BLaER1 (cell line): ENCODE measurements at regions not wholly inside any gene's neighbourhood (a gene's known extent, or its start where the extent isn't known, plus 50 kb on each side); places are given as distances from the start of the nearest gene placed in this dataset.

Experiments used
- H3K27ac ChIP-seq: shearing (Covaris generic); formaldehyde crosslinking; 2 replicates; pipeline ENCODE4 v1.8.1; 2022
- H3K27me3 ChIP-seq: shearing (Covaris generic); formaldehyde crosslinking; 2 replicates; pipeline ENCODE4 v1.8.1; 2022
- H3K36me3 ChIP-seq: shearing (Covaris generic); formaldehyde crosslinking; 2 replicates; pipeline ENCODE4 v1.8.1; 2022
- H3K4me1 ChIP-seq: shearing (Covaris generic); formaldehyde crosslinking; 2 replicates; pipeline ENCODE4 v1.8.1; 2022
- H3K4me2 ChIP-seq: shearing (Covaris generic); formaldehyde crosslinking; 2 replicates; pipeline ENCODE4 v1.8.1; 2022
- H3K4me3 ChIP-seq: shearing (Covaris generic); formaldehyde crosslinking; 2 replicates; pipeline ENCODE4 v1.8.1; 2022
- H3K9ac ChIP-seq: shearing (Covaris generic); formaldehyde crosslinking; 2 replicates; pipeline ENCODE4 v1.8.1; 2022
- H3K9me3 ChIP-seq: shearing (Covaris generic); formaldehyde crosslinking; 2 replicates; pipeline ENCODE4 v1.8.1; 2022
- H4K20me1 ChIP-seq: shearing (Covaris generic); formaldehyde crosslinking; 2 replicates; pipeline ENCODE4 v1.8.1; 2022
- Cebpa-rat ChIP-seq: shearing (Covaris generic); IDR thresholded peaks from 2 replicates; pipeline ENCODE4 v1.8.1; 2022

- no peaks in the 10 kb centered on the region for H4K20me1 ChIP-seq
- peaks cover 10% of the 10 kb centered on the region for H3K9me3 ChIP-seq
- H3K9ac ChIP-seq = no peak overlapping the region
- H3K4me1 ChIP-seq = no peaks in the 10 kb centered on the region
- no peaks in the 10 kb centered on the region for H3K36me3 ChIP-seq
- H3K4me2 ChIP-seq = no peak overlapping the region
- no peaks in the 10 kb centered on the region for H3K27me3 ChIP-seq
- H3K27ac ChIP-seq = no peak overlapping the region
- no peak overlapping the region for H3K4me3 ChIP-seq
- no peak for TF ChIP-seq Cebpa-rat
These were observed 2348.4 kb downstream of the PCDH7 start for GRCh38 chr4:33068539-33068938.

- H3K4me3 ChIP-seq = no peak overlapping the region
- H3K9me3 ChIP-seq = peaks cover 10% of the 10 kb centered on the region
- TF ChIP-seq Cebpa-rat = no peak
- no peaks in the 10 kb centered on the region for H3K27me3 ChIP-seq
- no peaks in the 10 kb centered on the region for H3K36me3 ChIP-seq
- no peak overlapping the region for H3K4me2 ChIP-seq
- H3K4me1 ChIP-seq = no peaks in the 10 kb centered on the region
- no peaks in the 10 kb centered on the region for H4K20me1 ChIP-seq
- H3K27ac ChIP-seq = no peak overlapping the region
- no peak overlapping the region for H3K9ac ChIP-seq
These were observed 2351.4 kb downstream of the PCDH7 start for GRCh38 chr4:33071535-33071934.

- H3K27me3 ChIP-seq = no peaks in the 10 kb centered on the region
- H3K27ac ChIP-seq = no peak overlapping the region
- H3K4me3 ChIP-seq = no peak overlapping the region
- H3K36me3 ChIP-seq = no peaks in the 10 kb centered on the region
- no peaks in the 10 kb centered on the region for H4K20me1 ChIP-seq
- H3K4me1 ChIP-seq = no peaks in the 10 kb centered on the region
- no peak overlapping the region for H3K9ac ChIP-seq
- no peak for TF ChIP-seq Cebpa-rat
- no peak overlapping the region for H3K4me2 ChIP-seq
- peaks cover 10% of the 10 kb centered on the region for H3K9me3 ChIP-seq
These were observed 2352.3 kb downstream of the PCDH7 start for GRCh38 chr4:33072298-33073089.

- H3K9ac ChIP-seq = no peak overlapping the region
- no peaks in the 10 kb centered on the region for H4K20me1 ChIP-seq
- no peak overlapping the region for H3K4me2 ChIP-seq
- no peak for TF ChIP-seq Cebpa-rat
- peaks cover 6% of the 10 kb centered on the region for H3K9me3 ChIP-seq
- H3K27ac ChIP-seq = no peak overlapping the region
- H3K27me3 ChIP-seq = no peaks in the 10 kb centered on the region
- H3K4me1 ChIP-seq = no peaks in the 10 kb centered on the region
- no peaks in the 10 kb centered on the region for H3K36me3 ChIP-seq
- H3K4me3 ChIP-seq = no peak overlapping the region
These were observed 2353.6 kb downstream of the PCDH7 start for GRCh38 chr4:33073811-33074210.

- no peaks in the 10 kb centered on the region for H4K20me1 ChIP-seq
These were observed 2358.0 kb downstream of the PCDH7 start for GRCh38 chr4:33078145-33078544.

GRCh38 chr4:33080275-33080674 is 2360.1 kb downstream of the PCDH7 start:
- Histone ChIP-seq H3K4me1 (no peaks in the 10 kb centered on the region), H3K4me2 (no peak overlapping the region), H3K9me3 (no peaks in the 10 kb centered on the region), H3K4me3 (no peak overlapping the region), H3K27me3 (no peaks in the 10 kb centered on the region), H3K9ac (no peak overlapping the region), H3K36me3 (no peaks in the 10 kb centered on the region), H3K27ac (no peak overlapping the region), H4K20me1 (no peaks in the 10 kb centered on the region)
- TF ChIP-seq Cebpa-rat = no peak

More at GRCh38 chr4:33078145-33078544, 2358.0 kb downstream of the PCDH7 start:
- Histone ChIP-seq H3K27ac (no peak overlapping the region), H3K4me2 (no peak overlapping the region), H3K9me3 (no peaks in the 10 kb centered on the region), H3K27me3 (no peaks in the 10 kb centered on the region), H3K4me3 (no peak overlapping the region), H3K4me1 (no peaks in the 10 kb centered on the region), H3K9ac (no peak overlapping the region), H3K36me3 (no peaks in the 10 kb centered on the region)
- TF ChIP-seq Cebpa-rat = no peak

- TF ChIP-seq Cebpa-rat = no peak
- no peak overlapping the region for H3K4me2 ChIP-seq
- no peaks in the 10 kb centered on the region for H4K20me1 ChIP-seq
- H3K4me3 ChIP-seq = no peak overlapping the region
- no peaks in the 10 kb centered on the region for H3K27me3 ChIP-seq
- H3K27ac ChIP-seq = no peak overlapping the region
- H3K36me3 ChIP-seq = no peaks in the 10 kb centered on the region
- H3K9ac ChIP-seq = no peak overlapping the region
- H3K4me1 ChIP-seq = no peaks in the 10 kb centered on the region
- H3K9me3 ChIP-seq = no peaks in the 10 kb centered on the region
These were observed 2365.5 kb downstream of the PCDH7 start for GRCh38 chr4:33085709-33086108.

- H3K4me2 ChIP-seq = no peak overlapping the region
- H3K4me3 ChIP-seq = no peak overlapping the region
- H3K9ac ChIP-seq = no peak overlapping the region
- H4K20me1 ChIP-seq = no peaks in the 10 kb centered on the region
- no peak for TF ChIP-seq Cebpa-rat
- no peaks in the 10 kb centered on the region for H3K4me1 ChIP-seq
- H3K27me3 ChIP-seq = no peaks in the 10 kb centered on the region
- no peaks in the 10 kb centered on the region for H3K9me3 ChIP-seq
- H3K36me3 ChIP-seq = no peaks in the 10 kb centered on the region
- no peak overlapping the region for H3K27ac ChIP-seq
These were observed 2366.3 kb downstream of the PCDH7 start for GRCh38 chr4:33086331-33086925.

- Histone ChIP-seq H3K27ac (no peak overlapping the region), H3K27me3 (no peaks in the 10 kb centered on the region), H3K9me3 (no peaks in the 10 kb centered on the region), H3K4me1 (no peaks in the 10 kb centered on the region), H3K4me3 (no peak overlapping the region), H4K20me1 (no peaks in the 10 kb centered on the region), H3K36me3 (no peaks in the 10 kb centered on the region), H3K9ac (no peak overlapping the region), H3K4me2 (no peak overlapping the region)
- TF ChIP-seq Cebpa-rat = no peak
These were observed 2368.5 kb downstream of the PCDH7 start for GRCh38 chr4:33088713-33089112.

GRCh38 chr4:33090910-33091309 is 2370.7 kb downstream of the PCDH7 start:
- H3K4me1 ChIP-seq = no peaks in the 10 kb centered on the region
- no peak for TF ChIP-seq Cebpa-rat
- H3K9me3 ChIP-seq = no peaks in the 10 kb centered on the region
- no peak overlapping the region for H3K27ac ChIP-seq
- no peaks in the 10 kb centered on the region for H3K27me3 ChIP-seq
- H3K9ac ChIP-seq = no peak overlapping the region
- H4K20me1 ChIP-seq = no peaks in the 10 kb centered on the region
- no peak overlapping the region for H3K4me3 ChIP-seq
- no peaks in the 10 kb centered on the region for H3K36me3 ChIP-seq
- H3K4me2 ChIP-seq = no peak overlapping the region
